ENCODE measurements at regions not wholly inside any gene's neighbourhood (a gene's known extent, or its start where the extent isn't known, plus 50 kb on each side); places are given as distances from the start of the nearest gene placed in this dataset.

- TF ChIP-seq CTCF (IDR thresholded peaks at IDR 0.05) (no peak), POLR2A (IDR thresholded peaks at IDR 0.05) (no peak), POLR2AphosphoS5 (IDR thresholded peaks at IDR 0.05) (no peak)
Measured at GRCh38 chr3:110459021-110459420, 612.6 kb upstream of the NECTIN3 start.

Data from prostate gland (tissue), 2 donors.